HG03342 (cell line): ENCODE measurements at regions not wholly inside any gene's neighbourhood (a gene's known extent, or its start where the extent isn't known, plus 50 kb on each side); places are given as distances from the start of the nearest gene placed in this dataset.

ENCODE experiments used
- ATAC-seq: cut with Tn5 transposase; IDR thresholded peaks from one replicate; pipeline ENCODE4 v1.9.1; 2021; ENCODE audit warnings: mild to moderate bottlenecking, moderate library complexity; ENCODE audit not compliant: unreplicated experiment

DNA sequence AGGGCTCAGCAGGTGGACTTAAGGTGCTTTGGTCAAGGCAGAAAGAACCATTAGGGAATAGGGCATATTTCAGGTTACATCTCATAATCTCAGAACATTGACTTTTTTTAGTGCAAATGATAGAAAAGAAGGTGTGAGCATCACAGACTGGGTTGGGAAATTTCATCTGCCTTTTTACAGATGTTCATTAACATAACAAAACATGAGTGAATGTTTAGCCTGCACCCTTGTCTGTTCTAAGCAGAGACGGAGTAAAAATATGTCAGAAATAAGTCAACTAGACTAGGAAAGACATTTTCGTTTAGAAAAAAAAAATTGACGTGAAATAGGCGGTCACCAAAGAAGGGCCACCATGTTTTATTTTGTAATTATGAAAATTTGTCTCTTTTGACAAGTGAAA is 127.5 kb upstream of the CDH13 start:
- ATAC-seq, result no peak

DNA sequence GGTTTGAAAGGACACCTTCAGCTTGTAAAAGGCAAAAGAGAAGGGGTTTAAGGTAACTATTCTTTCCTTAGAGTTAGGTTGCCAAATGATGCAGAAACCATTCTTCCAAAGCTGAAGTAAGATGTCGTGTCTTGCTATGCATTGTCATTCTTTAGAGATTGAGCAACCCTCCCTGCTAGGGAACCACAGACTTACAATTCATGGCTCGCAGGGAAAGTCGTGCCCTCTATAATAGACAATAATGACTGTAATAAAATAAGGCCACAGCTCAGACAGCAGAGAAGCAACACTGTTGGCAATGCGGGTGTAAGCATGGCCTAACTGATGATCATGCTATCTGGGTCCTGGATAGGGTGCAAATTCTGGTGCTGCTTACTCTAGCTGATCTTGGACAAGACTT is 129.6 kb upstream of the CDH13 start:
- no peak for ATAC-seq

DNA sequence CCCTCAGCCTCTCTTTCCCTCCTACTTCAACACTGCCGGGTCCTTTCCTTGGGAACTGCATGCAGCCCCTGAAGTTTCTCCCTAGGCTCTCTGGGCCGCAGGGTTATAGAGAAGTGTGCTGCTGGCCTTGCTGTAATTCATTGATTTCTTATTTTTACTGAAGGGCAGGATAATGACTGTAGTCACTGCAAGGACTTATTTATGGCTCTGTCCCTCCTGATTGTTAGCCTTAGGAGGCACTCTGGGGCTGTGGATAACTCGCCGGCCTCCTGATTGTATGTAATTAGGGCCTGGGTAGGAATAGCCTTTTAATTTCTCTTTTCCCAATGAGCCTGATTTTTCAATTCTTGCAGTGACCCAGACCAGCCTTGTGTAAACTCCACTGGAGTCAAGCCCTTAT is 138.3 kb upstream of the CDH13 start:
- no peak for ATAC-seq

DNA sequence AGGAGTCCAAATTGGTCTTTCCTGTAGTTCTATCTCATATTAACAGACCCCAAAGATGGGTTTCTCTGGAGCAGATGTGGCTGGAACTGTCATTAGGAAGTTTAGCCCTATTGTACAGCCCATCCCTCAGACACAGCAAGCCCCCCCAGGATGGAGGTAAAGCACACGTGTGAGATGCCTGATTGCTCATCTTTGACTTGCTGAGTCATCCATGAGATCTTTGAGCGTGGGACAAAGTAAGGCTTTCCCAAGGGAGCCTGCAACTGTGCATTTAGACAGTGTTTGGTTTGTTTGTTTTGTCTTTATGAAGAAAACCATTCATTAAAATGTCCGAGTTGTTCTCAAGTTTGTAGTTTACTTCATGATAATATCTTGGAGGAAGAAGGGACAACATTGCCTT is 145.3 kb upstream of the CDH13 start:
- ATAC-seq, result no peak

DNA sequence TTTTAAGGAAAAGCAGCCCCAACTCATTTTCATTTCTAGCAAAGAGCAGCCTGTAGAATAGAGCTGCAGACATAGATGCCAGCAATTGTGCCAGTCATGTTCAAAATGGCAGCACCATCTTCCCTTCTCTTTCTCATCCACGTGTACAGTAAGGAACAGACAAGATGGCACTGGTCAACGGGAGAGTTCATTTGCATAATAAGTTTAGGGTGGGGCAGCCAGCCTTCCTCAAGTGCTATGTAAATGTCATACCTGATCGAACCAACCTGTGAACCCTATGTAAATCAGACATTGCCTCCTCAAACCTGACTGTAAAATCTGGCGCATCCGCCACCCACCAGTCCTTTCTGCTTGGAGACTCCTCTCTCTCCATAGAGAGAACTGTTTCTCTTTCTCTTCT is 150.0 kb upstream of the CDH13 start:
- ATAC-seq, result no peak

DNA sequence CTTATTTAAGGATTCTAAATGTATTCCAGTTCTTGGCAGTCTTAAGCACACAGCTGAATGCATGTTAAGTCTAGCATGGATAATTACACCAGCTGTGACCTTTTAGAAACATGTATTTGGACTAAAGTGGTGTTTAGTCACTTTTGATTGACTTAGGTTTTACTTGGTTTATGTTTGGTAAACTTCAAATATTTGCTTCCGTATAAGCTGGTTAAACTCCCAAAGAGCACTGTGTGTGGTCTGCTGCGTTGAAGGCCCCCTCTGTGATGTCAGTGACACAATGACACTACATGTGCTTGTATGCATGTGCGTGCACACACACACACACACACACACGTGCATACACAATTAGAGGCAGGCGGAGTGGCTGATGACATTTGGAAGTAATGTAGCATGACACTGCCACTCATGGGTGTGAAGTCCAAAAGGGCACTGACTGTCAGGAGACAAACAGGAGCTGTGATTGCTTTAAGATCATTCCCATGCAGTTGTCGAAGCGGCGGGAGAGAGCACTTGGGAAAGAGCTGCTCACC is 156.1 kb upstream of the CDH13 start:
- ATAC-seq, result no peak

DNA sequence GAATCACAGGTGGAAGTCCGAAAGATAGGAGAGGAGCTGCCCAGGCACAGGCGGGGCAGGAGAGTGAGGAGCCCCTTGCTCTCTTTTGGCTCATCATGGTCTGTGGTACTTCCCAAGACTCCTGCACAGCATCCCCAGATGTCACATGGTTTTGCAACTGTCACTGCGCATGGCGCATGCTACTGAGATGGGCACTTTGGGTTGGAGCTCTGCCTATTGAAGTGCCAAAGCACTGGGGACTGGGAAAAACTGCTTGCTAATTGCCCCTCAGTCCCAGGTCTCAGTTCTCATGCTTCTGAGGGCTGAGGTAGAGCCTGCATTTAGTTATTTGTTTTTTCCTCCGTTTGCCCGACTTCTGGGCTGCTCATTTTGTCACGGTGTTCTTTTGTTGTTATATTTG is 156.8 kb upstream of the CDH13 start:
- no peak for ATAC-seq

DNA sequence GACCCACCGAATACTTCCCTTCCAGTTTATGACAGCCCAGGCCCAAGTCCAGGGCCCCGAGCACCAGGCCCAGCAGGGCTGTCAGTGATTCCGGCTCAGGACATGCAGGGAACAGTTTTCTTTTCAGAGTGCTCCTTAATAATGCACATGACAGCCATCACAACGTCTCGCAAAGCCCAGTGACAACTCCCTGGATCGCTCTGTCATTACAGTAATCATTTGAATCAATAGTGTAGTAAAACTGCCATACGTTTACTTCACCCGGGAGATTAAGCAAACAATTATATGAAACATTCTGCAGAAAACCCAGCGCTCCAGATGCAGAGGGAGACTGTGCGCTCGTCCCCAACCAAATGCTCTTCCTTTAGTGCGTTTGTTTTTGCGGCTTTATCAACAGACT is 162.6 kb upstream of the CDH13 start:
- no peak for ATAC-seq

DNA sequence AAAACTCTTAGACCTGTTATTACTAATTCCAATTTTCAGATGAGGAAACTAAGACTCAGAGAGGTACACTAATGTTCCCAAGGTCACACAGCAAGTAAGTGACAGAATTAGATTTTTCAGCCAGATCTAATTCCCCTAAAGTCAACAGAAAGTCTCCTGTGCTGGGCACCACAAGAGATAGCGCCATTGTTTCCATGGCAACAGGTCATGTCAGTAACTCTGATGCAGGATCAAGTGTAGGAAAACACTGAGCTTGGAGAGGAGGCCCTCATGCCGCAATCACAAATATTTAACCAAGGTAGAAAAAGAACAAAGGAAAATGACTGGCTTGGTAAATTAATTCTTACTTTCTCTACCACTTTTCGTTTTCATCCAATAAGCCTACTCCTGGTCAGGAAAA is 166.0 kb upstream of the CDH13 start:
- no peak for ATAC-seq

DNA sequence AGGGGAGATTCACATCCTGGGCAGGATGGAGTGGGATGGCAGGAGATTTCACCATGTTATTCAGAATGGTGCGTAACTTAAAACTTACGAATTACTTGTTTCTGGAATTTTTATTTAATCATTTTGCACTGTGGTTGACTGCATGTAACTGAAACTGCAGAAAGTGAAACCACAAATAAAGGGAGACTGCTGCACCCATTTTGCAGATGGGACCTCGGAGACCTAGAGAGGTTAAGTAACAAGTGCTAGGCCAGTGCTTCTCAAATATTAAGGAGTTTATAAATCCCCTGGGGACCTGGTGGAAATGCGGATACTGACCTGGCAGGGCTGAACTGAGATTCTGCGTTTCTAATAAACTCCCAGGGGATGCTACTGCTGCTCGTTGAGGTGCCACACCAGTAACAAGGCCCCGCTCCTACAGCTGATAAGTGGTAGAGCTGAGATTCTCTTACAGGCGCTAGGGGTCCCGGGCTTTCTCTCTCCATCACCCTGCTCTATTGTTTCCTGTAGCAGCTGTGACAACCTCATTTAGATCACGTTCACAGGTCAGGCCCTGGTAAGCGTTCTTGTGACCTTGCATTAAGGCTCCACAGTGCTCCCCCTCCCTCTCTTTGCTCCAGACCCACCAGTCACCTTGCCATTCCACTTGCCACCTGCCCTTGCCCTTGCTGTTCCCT is 167.1 kb upstream of the CDH13 start:
- ATAC-seq, result no peak

DNA sequence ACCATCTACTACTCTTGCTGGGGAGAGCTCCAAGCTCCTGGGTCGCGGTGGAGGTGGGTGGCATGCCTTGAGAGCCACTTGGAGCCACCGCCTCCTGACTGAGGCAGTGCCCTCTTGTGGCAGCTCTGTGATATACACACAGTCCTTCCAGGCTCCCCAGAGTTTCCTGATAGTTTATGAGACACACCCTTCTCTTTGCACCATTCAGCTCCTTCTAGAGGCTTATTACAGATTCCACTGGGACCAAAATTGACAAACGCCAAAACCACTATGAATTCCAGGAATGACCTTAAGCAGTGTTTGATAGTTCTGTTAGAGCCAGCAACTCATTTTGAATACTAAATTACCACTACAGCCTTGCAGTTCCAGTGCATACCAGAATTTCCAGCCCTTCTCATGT is 170.1 kb upstream of the CDH13 start:
- ATAC-seq, result peak; percentile 97

DNA sequence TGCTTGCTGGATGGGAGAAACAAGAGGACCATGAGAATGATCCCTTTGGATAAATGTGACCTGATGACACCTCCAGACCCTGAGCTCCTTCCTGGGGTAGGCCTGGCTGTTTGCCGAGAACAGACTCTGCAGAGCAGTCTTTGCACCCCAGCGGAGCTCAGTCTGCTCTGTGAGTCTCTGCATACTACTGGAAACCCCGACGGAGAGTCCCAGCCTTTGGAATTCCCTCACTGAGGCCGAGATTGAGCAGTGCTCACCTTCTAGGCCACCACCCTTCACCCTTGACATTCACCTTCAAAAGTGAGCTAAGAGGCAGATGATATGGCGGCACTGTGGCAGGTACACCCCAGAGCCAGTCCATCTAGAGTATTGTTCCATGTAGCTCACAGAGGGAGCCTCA is 172.2 kb upstream of the CDH13 start:
- no peak for ATAC-seq

DNA sequence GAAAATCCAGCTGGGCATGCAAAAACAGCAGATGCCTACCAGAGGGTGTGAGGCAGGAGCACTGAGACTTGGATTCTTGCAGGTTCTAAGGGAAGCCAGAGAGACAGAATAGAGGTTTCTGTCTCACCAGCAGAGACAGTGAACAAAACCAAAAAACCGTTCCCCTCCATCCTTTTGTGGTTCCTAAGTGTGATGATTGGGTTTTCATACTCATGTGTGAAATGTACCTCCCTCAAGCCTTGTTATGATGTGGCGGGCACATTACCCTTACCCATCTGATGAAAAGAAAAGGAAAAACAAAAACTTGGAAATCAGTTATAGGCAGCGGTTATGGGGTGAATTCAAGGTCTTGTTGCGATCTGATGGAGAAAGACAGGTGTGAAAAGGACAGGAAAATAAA is 172.6 kb upstream of the CDH13 start:
- no peak for ATAC-seq

DNA sequence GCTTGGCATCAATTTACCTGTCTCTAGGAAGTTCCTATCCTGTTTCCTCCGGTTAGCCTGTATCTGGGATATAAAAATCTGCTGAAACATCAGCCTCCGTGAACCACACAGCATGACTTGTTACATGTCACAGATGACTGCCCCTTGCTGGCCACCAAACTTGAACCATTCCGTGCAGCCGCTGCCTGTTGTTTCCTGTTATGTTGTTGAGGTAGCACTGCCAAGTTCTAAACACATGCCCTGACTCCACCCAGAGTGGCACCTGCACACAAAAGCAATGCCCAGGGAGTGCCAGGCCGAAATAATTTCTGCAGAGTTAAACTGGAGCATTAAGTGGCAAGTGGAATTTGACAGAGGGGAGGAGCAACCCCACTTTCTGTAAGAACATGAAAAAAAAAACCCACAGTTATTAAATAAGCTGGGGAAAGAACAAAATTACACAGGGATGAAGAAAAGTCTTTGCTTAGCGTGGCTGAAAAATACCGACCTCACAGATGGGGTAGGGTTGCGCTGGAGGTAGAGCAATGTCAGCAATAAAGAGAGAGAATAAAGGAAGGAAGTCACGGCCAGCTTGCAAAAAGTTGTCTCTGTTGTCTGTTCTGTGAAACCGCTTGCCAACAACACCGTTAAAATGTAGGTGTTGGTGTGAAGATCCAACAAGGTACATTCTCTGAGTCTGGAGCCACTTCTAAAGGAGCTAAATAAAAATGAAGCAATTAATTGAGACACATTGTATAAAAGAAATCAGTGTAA is 174.6 kb upstream of the CDH13 start:
- ATAC-seq, result no peak

DNA sequence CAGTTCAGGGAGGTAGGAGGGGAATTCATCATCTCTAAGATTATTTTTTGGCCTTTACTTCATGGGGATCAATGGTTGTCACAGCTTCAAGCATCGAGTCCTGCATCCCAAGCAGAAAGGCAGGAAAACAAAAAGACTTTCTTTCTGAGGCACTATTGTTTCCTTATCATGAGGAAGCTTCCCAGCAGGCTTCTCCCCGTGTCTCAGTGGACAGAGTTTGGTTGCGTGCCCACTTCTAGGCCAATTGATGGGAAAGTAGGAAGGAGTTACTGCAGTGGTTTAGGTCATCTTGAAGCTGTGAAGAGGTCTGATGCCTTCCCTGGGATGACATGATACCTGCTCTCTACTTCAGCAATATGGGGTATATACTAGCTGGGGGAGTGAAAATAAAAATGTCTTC is 175.3 kb upstream of the CDH13 start:
- ATAC-seq, result no peak

DNA sequence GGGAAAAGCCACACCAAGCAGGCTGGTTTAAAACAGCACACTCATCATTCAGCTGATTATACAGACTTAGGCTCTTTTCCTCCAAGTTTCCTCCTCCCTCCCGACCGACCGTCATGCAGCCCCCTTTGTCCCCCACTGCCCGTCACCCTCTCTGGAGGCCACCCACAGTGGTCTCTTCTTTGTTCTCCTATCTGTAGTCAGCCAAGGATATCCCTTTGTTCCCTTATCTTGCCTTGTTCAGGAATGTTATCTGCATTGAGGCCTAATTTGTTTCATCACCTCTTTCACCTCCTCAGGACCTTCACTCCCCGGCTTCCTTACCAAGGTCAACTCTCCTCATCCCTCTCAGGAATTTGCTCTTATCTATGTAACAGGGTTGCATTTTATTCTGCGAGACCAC is 186.4 kb upstream of the CDH13 start:
- ATAC-seq, result no peak

DNA sequence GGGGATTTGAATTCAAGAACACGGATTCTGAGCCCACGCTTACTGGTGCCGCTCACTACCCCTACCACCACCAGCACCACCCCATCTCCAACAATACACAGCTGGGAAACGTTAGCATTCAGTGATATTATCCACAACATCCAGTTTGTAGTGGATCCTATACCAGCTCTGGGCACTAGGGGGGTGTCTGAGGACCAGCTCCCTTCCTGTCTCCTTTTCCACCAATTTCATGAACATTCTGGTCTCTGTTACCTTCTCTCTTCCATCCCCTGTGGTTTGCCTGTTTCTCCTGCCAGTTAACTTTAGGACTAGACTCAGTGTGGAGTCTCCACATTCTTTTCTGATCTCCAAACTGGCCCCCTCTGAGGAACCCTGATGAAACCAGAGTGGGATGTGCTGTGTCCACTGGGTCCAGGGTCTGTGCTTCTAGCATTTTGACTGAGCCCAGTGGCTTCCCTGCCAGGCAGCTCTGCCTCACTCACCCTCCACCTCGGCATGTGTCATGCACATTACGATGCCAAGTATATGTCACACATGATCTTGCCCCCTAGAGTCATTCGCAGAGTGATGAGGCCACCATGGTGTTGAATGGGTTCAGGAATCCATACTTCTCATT is 187.0 kb upstream of the CDH13 start:
- no peak for ATAC-seq

DNA sequence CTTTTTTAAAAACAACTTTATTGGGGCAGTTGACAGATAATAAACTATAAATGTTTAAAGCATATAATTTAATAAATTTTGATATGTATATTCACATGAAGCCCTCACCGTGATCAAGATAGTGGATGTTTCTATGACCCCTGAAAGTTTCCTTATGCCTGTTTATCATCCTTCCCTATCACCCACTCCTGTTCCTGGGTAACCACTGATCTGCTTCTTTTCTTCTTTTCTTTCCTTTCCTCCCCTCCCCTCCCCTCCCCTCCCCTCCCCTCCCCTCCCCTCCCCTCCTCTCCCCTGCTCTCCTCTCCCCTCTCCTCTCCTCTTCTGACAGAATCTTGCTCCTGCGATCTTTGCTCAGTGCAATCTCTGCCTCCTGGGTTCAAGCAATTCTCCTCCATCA is 193.7 kb upstream of the CDH13 start:
- no peak for ATAC-seq

DNA sequence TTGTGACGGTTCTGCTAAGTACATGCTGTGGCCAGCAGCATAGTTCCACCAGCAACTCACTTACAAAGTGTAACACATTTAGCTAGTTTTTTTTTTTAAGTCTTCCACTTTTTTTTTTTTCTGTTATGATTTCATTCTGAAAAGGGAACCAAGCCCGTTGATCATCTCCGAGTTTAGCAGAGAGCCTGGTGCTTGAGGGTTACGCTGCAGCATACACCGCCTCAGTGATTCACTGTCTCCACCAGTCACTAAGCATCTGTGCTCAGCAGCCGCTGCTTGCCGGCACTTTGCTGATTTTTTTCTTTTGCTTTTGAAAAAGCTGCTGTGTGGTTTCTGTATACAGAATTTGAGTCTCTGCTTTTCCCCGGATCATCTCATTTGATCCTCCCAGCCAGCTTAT is 194.5 kb upstream of the CDH13 start:
- ATAC-seq, result no peak

DNA sequence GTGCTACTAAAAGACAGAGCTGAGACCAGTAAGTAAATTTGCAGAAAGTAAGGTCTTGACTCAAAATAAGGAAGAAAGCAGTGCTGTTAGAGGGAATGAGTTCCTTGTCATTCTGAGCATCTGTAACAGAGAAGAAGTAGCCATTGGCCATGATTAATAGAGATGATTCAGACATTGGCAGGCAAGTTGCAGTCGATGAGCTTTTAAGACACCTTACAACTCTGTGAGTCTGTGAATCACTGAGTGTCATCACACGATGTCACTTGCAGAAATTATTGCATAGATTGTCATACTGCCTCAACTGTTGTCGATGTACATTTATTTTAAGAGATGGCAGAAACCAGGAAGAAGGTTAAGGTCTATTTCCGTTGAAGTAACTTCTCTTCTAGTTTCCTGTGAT is 201.1 kb upstream of the CDH13 start:
- no peak for ATAC-seq

DNA sequence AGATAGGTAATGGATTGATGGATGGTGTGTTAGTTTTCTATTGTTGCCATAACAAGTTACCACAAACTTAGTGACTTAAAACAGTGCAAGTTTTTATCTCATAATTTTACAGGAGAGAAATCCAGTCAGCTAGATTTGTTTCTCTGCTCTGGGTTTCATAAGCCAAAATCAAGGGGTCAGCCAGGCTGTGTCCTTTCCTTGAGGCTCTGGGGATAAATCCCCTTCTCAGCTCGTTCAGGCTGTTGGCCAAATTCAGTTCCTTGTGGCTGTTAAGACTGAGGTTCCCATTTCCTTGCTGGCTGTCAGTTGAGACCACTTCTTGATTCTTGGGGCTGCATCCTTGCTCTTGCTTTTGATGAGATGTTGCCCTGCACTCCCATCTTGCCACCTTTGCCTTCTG is 204.9 kb upstream of the CDH13 start:
- ATAC-seq, result no peak

DNA sequence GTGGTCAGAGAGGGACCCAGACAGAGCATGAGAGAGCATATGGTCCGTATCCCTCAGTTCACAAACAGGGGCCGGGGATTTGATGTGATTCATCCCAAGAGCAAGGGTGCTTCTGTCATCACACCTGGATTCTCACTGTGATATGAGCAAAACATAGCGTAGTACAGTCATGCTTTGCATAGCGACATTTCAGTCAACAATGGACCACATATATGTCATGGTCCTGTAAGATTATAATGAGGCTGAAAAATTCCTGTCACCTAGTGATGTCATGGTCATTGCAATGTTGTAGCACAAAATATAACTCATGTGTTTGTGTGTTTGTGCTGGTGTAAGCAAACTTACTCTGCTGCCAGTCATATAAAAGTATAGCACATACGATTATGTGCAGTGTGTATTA is 207.4 kb upstream of the CDH13 start:
- ATAC-seq, result no peak
